22Rv1 (cell line): ENCODE measurements at regions not wholly inside any gene's neighbourhood (a gene's known extent, or its start where the extent isn't known, plus 50 kb on each side); places are given as distances from the start of the nearest gene placed in this dataset.

ENCODE experiments used
- H3K27ac ChIP-seq: fragments of 450-650 bp; 2 replicates; pipeline ENCODE4 v1.5.1; 2017
- ZFX ChIP-seq: fragments of 450-650 bp; IDR thresholded peaks from 2 replicates; pipeline ENCODE4 v1.6.1; 2017; ENCODE audit warnings: antibody characterized with exemption, borderline replicate concordance
- TF ChIP-seq, protein P1 (sequence below): fragments of 450-650 bp; IDR thresholded peaks from 2 replicates; pipeline ENCODE4 v1.5.1; 2017; ENCODE audit warnings: mild to moderate bottlenecking

DNA sequence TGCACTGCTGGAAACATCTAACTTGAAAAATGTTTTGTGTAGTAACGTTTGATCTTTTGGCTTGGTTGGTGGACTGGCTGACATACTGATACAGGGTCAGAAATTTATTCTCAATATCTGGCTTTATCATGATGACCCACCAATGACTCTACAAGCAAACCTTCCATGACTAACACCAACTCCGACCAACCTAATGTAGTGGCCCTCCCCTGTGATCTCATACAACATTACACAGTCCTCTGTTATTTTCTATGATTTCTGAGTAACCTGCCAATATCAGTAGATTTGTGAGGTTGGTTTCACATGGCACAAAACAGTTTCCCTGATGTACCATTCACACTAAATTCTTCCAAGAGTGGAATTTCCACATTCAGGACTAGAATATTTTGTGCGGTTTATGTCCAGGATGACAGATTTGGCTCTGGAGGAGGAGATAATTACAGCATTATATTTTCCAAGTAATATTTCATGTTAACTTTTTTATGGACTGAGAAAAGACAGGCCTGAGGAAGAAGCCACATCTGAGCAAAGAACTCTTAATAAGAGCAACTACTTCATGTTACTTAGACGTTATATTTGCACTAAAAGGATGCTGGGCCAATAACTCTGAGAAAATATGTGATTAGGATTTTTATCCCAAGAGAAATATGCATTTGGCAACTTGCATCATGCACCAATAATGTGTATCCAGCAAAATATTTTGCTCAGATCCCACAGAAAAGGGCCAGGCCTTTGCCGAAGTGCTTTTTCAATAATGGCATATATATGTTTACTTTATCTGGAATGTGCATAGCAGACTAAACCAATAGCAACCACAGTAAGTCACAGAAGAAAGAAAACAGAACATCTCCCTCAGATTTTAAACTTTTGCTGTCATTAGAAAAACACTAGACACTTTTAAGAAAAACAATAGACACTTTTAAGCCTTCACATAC is 273.4 kb downstream of the KCNN2 start:
- TF ChIP-seq, protein P1, sequence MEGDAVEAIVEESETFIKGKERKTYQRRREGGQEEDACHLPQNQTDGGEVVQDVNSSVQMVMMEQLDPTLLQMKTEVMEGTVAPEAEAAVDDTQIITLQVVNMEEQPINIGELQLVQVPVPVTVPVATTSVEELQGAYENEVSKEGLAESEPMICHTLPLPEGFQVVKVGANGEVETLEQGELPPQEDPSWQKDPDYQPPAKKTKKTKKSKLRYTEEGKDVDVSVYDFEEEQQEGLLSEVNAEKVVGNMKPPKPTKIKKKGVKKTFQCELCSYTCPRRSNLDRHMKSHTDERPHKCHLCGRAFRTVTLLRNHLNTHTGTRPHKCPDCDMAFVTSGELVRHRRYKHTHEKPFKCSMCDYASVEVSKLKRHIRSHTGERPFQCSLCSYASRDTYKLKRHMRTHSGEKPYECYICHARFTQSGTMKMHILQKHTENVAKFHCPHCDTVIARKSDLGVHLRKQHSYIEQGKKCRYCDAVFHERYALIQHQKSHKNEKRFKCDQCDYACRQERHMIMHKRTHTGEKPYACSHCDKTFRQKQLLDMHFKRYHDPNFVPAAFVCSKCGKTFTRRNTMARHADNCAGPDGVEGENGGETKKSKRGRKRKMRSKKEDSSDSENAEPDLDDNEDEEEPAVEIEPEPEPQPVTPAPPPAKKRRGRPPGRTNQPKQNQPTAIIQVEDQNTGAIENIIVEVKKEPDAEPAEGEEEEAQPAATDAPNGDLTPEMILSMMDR = no peak
- no peak for TF ChIP-seq ZFX
- H3K27ac ChIP-seq = no peak overlapping the region

GRCh38 chr5:114634517-114634916 is 272.6 kb downstream of the KCNN2 start:
- TF ChIP-seq, protein P1 = no peak
- no peak for TF ChIP-seq ZFX
- H3K27ac ChIP-seq = no peak overlapping the region

GRCh38 chr5:114612406-114612805 is 250.5 kb downstream of the KCNN2 start:
- no peak for TF ChIP-seq ZFX
- TF ChIP-seq, protein P1 = no peak
- no peak overlapping the region for H3K27ac ChIP-seq

DNA sequence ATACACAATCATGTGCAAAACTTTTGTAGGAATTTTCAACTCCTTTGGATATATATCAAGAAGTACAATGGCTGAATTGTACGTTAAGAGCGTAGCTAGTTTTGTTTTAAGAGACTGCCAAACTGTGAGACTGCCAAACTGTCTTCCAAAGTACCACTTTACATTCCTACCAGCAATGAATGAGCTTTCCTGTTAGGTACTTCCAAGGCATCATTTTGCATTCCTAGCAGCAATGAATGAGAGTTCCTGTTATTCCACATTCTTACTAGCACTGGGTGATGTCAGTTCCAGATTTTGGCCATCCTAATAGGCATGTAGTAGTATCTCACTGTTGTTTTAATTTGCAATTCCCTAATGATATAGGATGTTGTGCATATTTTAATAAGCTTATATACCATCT is 219.3 kb downstream of the KCNN2 start:
- no peak overlapping the region for H3K27ac ChIP-seq
- no peak for TF ChIP-seq ZFX
- TF ChIP-seq, protein P1 = no peak

DNA sequence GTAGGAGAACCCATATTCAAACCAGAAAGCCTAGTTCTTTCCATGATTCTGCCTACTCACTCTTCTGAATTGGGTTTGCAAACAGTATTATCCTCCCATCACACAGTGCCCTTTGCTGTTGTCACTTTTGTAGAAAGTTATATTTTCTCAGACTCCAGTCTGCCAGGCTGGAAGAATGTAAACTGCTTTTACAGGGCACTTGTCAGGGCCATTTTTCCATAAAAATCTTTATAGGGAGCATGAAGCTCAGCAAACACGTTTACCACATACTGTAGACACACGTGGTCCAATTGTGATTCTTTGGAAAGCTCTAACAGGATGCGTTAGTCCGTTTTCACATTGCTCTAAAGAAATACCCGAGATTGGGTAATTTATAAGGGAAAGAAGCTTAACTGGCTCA is 204.0 kb downstream of the KCNN2 start:
- H3K27ac ChIP-seq = no peak overlapping the region
- TF ChIP-seq, protein P1 = no peak
- no peak for TF ChIP-seq ZFX

GRCh38 chr5:114565139-114565538 is 203.3 kb downstream of the KCNN2 start:
- no peak for TF ChIP-seq ZFX
- H3K27ac ChIP-seq = no peak overlapping the region

GRCh38 chr5:114561415-114561814 is 199.5 kb downstream of the KCNN2 start:
- H3K27ac ChIP-seq = no peak overlapping the region
- no peak for TF ChIP-seq ZFX
- TF ChIP-seq, protein P1 = no peak
